Peyer's patch (tissue), 4 donors: ENCODE measurements at regions not wholly inside any gene's neighbourhood (a gene's known extent, or its start where the extent isn't known, plus 50 kb on each side); places are given as distances from the start of the nearest gene placed in this dataset.

ENCODE experiments used
- CTCF ChIP-seq, 6 experiments: fragments of 450-650 bp in 4 of 6; fragments of 200-600 bp in 2 of 6; sonication (generic) in 1 of 6; IDR thresholded peaks; one replicate each; pipeline ENCODE4 v1.5.1; 2017 to 2019; ENCODE audit warnings: antibody characterized with exemption in 6 of 6, mild to moderate bottlenecking in 3 of 6, moderate library complexity in 1 of 6
- POLR2A ChIP-seq, 2 donors: fragments of 450-650 bp; IDR thresholded peaks; one replicate each; pipeline ENCODE4 v1.5.1; 2017; ENCODE audit warnings: antibody characterized with exemption in 2 of 2, mild to moderate bottlenecking in 2 of 2, moderate library complexity in 2 of 2

- TF ChIP-seq POLR2A (IDR thresholded peaks at IDR 0.05) (no peak), CTCF (IDR thresholded peaks at IDR 0.05) (no peak)
Measured at GRCh38 chr3:166462891-166463470, 625.8 kb upstream of the BCHE start.
